WTC11 (cell line): ENCODE measurements at regions not wholly inside any gene's neighbourhood (a gene's known extent, or its start where the extent isn't known, plus 50 kb on each side); places are given as distances from the start of the nearest gene placed in this dataset.

Experiments
- ATAC-seq: fragments of 200-7000 bp; cut with Tn5 transposase; 2 replicates; pipeline ENCODE4 v1.10.0; 2021; ENCODE audit warnings: mild to moderate bottlenecking, moderate library complexity
- CTCF ChIA-PET: fragments of 300-600 bp; sonication (Branson Sonifier 250); formaldehyde crosslinking; loops from one replicate; lab custom pipeline; 2021; ENCODE audit warnings: antibody characterized with exemption; lab: Charles Lee
- POLR2A ChIA-PET: fragments of 350-600 bp; sonication (Branson Sonifier 250); formaldehyde crosslinking; loops from one replicate; lab custom pipeline; 2021; ENCODE audit warnings: antibody characterized with exemption; lab: Charles Lee
- DNase-seq: peaks from one replicate; pipeline ENCODE4 v3.0.0; 2021; ENCODE audit warnings: low spot score
- H3K27ac Mint-ChIP-seq: 2 replicates; pipeline ENCODE4 v1.8.0; 2021; ENCODE audit warnings: mixed read lengths
- H3K27me3 Mint-ChIP-seq: 2 replicates; pipeline ENCODE4 v1.8.0; 2021; ENCODE audit warnings: low read depth, mild to moderate bottlenecking, moderate library complexity, mixed read lengths
- H3K36me3 Mint-ChIP-seq: 2 replicates; pipeline ENCODE4 v1.8.0; 2021; ENCODE audit warnings: mixed read lengths
- H3K4me1 Mint-ChIP-seq: 2 replicates; pipeline ENCODE4 v1.8.0; 2022; ENCODE audit warnings: mixed read lengths
- H3K4me3 Mint-ChIP-seq: 2 replicates; pipeline ENCODE4 v1.8.0; 2021; ENCODE audit warnings: mild to moderate bottlenecking, moderate library complexity, mixed read lengths
- H3K9me3 Mint-ChIP-seq: 2 replicates; pipeline ENCODE4 v1.8.0; 2021; ENCODE audit warnings: mixed read lengths
- ATF1 ChIP-seq: sonication (generic); formaldehyde crosslinking; IDR thresholded peaks from 2 replicates; pipeline ENCODE4 v1.8.1; 2023; ENCODE audit warnings: mild to moderate bottlenecking, moderate library complexity, missing genetic modification reagents
- FOXJ3 ChIP-seq: sonication (generic); formaldehyde crosslinking; IDR thresholded peaks from 2 replicates; pipeline ENCODE4 v1.9.0; 2021; ENCODE audit warnings: missing genetic modification reagents, mild to moderate bottlenecking, borderline replicate concordance
- FOXP1 ChIP-seq: sonication (generic); formaldehyde crosslinking; IDR thresholded peaks from 2 replicates; pipeline ENCODE4 v1.8.0; 2022; ENCODE audit warnings: missing genetic modification reagents, mild to moderate bottlenecking, moderate library complexity, borderline replicate concordance
- GABPB1 ChIP-seq: sonication (generic); formaldehyde crosslinking; IDR thresholded peaks from 2 replicates; pipeline ENCODE4 v1.8.1; 2023; ENCODE audit warnings: mild to moderate bottlenecking, missing genetic modification reagents
- GTF2I ChIP-seq: fragments of 250-450 bp; sonication (Bioruptor Pico); conservative IDR thresholded peaks from 2 replicates; pipeline ENCODE4 v1.4.0; 2021; ENCODE audit warnings: mild to moderate bottlenecking
- HMGA2 ChIP-seq: fragments of 250-450 bp; sonication (Bioruptor Pico); IDR thresholded peaks from 2 replicates; pipeline ENCODE4 v1.4.0; 2021; ENCODE audit warnings: mild to moderate bottlenecking, moderate library complexity
- NFE2L1 ChIP-seq: sonication (generic); formaldehyde crosslinking; IDR thresholded peaks from 2 replicates; pipeline ENCODE4 v1.8.1; 2023; ENCODE audit warnings: missing genetic modification reagents
- OVOL2 ChIP-seq: fragments of 250-450 bp; sonication (Bioruptor Pico); IDR thresholded peaks from 2 replicates; pipeline ENCODE4 v1.9.0; 2021; ENCODE audit warnings: mild to moderate bottlenecking, borderline replicate concordance
- PRRX2 ChIP-seq: fragments of 250-450 bp; sonication (Bioruptor Pico); IDR thresholded peaks from 2 replicates; pipeline ENCODE4 v1.8.0; 2021; ENCODE audit warnings: mild to moderate bottlenecking
- ZNF263 ChIP-seq: sonication (generic); formaldehyde crosslinking; IDR thresholded peaks from 2 replicates; pipeline ENCODE4 v1.8.1; 2022; ENCODE audit warnings: low read depth, mild to moderate bottlenecking, moderate library complexity, missing genetic modification reagents
- ZNF416 ChIP-seq: fragments of 250-450 bp; sonication (Bioruptor Pico); IDR thresholded peaks from 2 replicates; pipeline ENCODE4 v1.9.0; 2021; ENCODE audit warnings: mild to moderate bottlenecking, inconsistent platforms
- ZNF671 ChIP-seq: fragments of 250-450 bp; sonication (Bioruptor Pico); IDR thresholded peaks from 2 replicates; pipeline ENCODE4 v1.8.0; 2021; ENCODE audit warnings: mild to moderate bottlenecking
- TF ChIP-seq, protein P1 (sequence below): sonication (generic); formaldehyde crosslinking; IDR thresholded peaks from 2 replicates; pipeline ENCODE4 v1.8.0; 2022; ENCODE audit warnings: mild to moderate bottlenecking, missing genetic modification reagents
- TF ChIP-seq, protein P2 (sequence below): sonication (generic); formaldehyde crosslinking; IDR thresholded peaks from 2 replicates; pipeline ENCODE4 v1.8.1; 2023; ENCODE audit warnings: mild to moderate bottlenecking, missing genetic modification reagents, moderate library complexity
- TF ChIP-seq, protein P3 (sequence below): sonication (generic); formaldehyde crosslinking; IDR thresholded peaks from 2 replicates; pipeline ENCODE4 v1.8.1; 2022; ENCODE audit warnings: low read depth, mild to moderate bottlenecking, moderate library complexity, missing genetic modification reagents, borderline replicate concordance
- TF ChIP-seq, protein P4 (sequence below): sonication (generic); formaldehyde crosslinking; IDR thresholded peaks from 2 replicates; pipeline ENCODE4 v1.8.0; 2023; ENCODE audit warnings: mild to moderate bottlenecking, missing genetic modification reagents
- TF ChIP-seq, protein P5 (sequence below): sonication (generic); formaldehyde crosslinking; IDR thresholded peaks from 2 replicates; pipeline ENCODE4 v1.8.0; 2022; ENCODE audit warnings: mild to moderate bottlenecking, missing genetic modification reagents
- TF ChIP-seq, protein P6 (sequence below): sonication (generic); formaldehyde crosslinking; conservative IDR thresholded peaks from 2 replicates; pipeline ENCODE4 v1.8.1; 2023; ENCODE audit warnings: mild to moderate bottlenecking, low read depth, missing genetic modification reagents, moderate library complexity
- TF ChIP-seq, protein P7 (sequence below): fragments of 250-450 bp; sonication (Bioruptor Pico); conservative IDR thresholded peaks from 2 replicates; pipeline ENCODE4 v1.9.0; 2021; ENCODE audit warnings: mild to moderate bottlenecking

DNA sequence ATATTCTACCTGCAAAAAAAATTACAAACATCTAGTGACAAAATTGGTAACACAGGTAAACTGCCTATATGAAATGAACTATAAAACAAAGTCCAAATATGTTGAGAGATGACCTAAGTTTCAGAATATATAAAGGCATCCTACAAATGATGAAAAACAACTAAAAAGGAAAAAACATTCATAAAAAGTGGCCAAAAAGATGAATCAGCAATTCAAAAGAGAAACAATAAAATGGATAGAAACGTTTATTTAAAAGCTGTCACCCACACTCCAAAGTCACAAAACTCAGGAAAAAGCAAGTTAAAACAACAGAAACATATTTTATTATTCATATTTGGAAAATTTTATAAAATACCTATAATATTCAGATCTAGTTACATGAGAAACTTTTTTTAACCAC is 106.5 kb upstream of the DCN start (continued):
- TF ChIP-seq, protein P1, sequence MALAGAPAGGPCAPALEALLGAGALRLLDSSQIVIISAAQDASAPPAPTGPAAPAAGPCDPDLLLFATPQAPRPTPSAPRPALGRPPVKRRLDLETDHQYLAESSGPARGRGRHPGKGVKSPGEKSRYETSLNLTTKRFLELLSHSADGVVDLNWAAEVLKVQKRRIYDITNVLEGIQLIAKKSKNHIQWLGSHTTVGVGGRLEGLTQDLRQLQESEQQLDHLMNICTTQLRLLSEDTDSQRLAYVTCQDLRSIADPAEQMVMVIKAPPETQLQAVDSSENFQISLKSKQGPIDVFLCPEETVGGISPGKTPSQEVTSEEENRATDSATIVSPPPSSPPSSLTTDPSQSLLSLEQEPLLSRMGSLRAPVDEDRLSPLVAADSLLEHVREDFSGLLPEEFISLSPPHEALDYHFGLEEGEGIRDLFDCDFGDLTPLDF (CRISPR knock-in tag) = no peak
- no peak for TF ChIP-seq OVOL2 (CRISPR knock-in tag)
- TF ChIP-seq, all 79 proteins: peak for 0

DNA sequence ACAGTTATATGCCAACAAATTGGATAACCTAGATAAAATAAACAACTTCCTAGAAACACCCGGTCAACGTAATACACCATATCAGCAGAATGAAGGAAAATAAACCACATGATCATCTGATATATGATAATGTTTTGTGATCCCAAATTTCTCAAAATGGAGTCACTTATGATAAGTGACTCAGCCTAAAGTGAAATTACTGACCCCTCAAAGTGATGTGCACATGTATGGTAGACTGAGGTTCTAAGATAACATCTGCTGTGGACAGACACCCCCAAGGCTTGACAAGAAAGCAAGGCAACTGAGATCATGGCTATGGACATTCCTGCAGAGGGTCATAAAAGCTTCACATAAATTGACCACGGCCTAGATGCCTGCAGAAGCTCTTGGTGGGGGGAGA is 105.1 kb upstream of the DCN start:
- Mint-ChIP-seq H3K36me3 (no peaks in the 10 kb centered on the region), H3K4me1 (peaks cover 2% of the 10 kb centered on the region), H3K27ac (no peak overlapping the region)
- POLR2A ChIA-PET = no interaction called here
- no peak for TF ChIP-seq ZNF671 (CRISPR knock-in tag)
- TF ChIP-seq NFE2L1 (CRISPR knock-in tag) = no peak
- TF ChIP-seq, all 79 proteins: peak for 0
- H3K9me3 Mint-ChIP-seq = no peaks in the 10 kb centered on the region
- H3K4me3 Mint-ChIP-seq = no peak overlapping the region
- ATAC-seq = no peak
- H3K27me3 Mint-ChIP-seq = no peaks in the 10 kb centered on the region
- CTCF ChIA-PET = no interaction called here
- no peak for DNase-seq

DNA sequence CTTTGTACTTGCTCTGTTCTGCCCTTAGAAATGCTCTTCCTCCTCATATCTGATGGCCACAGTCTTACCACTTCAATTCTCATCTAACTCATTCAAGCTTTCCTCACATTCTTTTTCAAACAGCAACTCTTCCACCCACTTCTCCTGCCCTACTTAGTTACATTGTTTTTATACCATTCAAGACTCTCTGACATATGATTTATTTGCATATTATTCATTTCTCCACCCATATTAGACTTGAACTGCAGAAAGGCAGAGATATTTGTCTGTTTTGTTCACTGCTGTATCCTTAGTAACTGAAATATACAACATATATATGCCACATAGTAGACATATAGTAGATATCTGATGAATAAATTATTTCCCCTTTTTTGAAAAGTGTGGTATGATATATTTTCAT is 95.5 kb upstream of the DCN start:
- H3K36me3 Mint-ChIP-seq = no peaks in the 10 kb centered on the region
- no peak overlapping the region for H3K27ac Mint-ChIP-seq
- H3K9me3 Mint-ChIP-seq = peaks cover 4% of the 10 kb centered on the region; the same call in 1 of the 2 replicates
- ChIA-PET POLR2A (no interaction called here), CTCF (no interaction called here)
- no peak overlapping the region for H3K4me3 Mint-ChIP-seq
- peaks cover 35% of the 10 kb centered on the region for H3K4me1 Mint-ChIP-seq
- no peak for ATAC-seq
- no peak for DNase-seq
- H3K27me3 Mint-ChIP-seq = no peaks in the 10 kb centered on the region
- TF ChIP-seq, protein P2, sequence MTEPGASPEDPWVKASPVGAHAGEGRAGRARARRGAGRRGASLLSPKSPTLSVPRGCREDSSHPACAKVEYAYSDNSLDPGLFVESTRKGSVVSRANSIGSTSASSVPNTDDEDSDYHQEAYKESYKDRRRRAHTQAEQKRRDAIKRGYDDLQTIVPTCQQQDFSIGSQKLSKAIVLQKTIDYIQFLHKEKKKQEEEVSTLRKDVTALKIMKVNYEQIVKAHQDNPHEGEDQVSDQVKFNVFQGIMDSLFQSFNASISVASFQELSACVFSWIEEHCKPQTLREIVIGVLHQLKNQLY (CRISPR knock-in tag) = no peak
- TF ChIP-seq, protein P3, sequence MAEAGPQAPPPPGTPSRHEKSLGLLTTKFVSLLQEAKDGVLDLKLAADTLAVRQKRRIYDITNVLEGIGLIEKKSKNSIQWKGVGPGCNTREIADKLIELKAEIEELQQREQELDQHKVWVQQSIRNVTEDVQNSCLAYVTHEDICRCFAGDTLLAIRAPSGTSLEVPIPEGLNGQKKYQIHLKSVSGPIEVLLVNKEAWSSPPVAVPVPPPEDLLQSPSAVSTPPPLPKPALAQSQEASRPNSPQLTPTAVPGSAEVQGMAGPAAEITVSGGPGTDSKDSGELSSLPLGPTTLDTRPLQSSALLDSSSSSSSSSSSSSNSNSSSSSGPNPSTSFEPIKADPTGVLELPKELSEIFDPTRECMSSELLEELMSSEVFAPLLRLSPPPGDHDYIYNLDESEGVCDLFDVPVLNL = no peak
- TF ChIP-seq, protein P4, sequence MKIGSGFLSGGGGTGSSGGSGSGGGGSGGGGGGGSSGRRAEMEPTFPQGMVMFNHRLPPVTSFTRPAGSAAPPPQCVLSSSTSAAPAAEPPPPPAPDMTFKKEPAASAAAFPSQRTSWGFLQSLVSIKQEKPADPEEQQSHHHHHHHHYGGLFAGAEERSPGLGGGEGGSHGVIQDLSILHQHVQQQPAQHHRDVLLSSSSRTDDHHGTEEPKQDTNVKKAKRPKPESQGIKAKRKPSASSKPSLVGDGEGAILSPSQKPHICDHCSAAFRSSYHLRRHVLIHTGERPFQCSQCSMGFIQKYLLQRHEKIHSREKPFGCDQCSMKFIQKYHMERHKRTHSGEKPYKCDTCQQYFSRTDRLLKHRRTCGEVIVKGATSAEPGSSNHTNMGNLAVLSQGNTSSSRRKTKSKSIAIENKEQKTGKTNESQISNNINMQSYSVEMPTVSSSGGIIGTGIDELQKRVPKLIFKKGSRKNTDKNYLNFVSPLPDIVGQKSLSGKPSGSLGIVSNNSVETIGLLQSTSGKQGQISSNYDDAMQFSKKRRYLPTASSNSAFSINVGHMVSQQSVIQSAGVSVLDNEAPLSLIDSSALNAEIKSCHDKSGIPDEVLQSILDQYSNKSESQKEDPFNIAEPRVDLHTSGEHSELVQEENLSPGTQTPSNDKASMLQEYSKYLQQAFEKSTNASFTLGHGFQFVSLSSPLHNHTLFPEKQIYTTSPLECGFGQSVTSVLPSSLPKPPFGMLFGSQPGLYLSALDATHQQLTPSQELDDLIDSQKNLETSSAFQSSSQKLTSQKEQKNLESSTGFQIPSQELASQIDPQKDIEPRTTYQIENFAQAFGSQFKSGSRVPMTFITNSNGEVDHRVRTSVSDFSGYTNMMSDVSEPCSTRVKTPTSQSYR = no peak
- TF ChIP-seq, protein P5, sequence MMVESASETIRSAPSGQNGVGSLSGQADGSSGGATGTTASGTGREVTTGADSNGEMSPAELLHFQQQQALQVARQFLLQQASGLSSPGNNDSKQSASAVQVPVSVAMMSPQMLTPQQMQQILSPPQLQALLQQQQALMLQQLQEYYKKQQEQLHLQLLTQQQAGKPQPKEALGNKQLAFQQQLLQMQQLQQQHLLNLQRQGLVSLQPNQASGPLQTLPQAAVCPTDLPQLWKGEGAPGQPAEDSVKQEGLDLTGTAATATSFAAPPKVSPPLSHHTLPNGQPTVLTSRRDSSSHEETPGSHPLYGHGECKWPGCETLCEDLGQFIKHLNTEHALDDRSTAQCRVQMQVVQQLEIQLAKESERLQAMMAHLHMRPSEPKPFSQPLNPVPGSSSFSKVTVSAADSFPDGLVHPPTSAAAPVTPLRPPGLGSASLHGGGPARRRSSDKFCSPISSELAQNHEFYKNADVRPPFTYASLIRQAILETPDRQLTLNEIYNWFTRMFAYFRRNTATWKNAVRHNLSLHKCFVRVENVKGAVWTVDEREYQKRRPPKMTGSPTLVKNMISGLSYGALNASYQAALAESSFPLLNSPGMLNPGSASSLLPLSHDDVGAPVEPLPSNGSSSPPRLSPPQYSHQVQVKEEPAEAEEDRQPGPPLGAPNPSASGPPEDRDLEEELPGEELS = no peak
- TF ChIP-seq, protein P6, sequence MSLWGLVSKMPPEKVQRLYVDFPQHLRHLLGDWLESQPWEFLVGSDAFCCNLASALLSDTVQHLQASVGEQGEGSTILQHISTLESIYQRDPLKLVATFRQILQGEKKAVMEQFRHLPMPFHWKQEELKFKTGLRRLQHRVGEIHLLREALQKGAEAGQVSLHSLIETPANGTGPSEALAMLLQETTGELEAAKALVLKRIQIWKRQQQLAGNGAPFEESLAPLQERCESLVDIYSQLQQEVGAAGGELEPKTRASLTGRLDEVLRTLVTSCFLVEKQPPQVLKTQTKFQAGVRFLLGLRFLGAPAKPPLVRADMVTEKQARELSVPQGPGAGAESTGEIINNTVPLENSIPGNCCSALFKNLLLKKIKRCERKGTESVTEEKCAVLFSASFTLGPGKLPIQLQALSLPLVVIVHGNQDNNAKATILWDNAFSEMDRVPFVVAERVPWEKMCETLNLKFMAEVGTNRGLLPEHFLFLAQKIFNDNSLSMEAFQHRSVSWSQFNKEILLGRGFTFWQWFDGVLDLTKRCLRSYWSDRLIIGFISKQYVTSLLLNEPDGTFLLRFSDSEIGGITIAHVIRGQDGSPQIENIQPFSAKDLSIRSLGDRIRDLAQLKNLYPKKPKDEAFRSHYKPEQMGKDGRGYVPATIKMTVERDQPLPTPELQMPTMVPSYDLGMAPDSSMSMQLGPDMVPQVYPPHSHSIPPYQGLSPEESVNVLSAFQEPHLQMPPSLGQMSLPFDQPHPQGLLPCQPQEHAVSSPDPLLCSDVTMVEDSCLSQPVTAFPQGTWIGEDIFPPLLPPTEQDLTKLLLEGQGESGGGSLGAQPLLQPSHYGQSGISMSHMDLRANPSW = no peak
- TF ChIP-seq ZNF416 (CRISPR knock-in tag) (no peak), GABPB1 (CRISPR knock-in tag) (no peak), PRRX2 (CRISPR knock-in tag) (no peak), ATF1 (no peak), ZNF263 (CRISPR knock-in tag) (no peak), OVOL2 (CRISPR knock-in tag) (no peak), FOXP1 (CRISPR knock-in tag) (no peak), FOXJ3 (CRISPR knock-in tag) (no peak), HMGA2 (CRISPR knock-in tag) (no peak), GTF2I (CRISPR knock-in tag) (no peak)
- TF ChIP-seq, protein P7, sequence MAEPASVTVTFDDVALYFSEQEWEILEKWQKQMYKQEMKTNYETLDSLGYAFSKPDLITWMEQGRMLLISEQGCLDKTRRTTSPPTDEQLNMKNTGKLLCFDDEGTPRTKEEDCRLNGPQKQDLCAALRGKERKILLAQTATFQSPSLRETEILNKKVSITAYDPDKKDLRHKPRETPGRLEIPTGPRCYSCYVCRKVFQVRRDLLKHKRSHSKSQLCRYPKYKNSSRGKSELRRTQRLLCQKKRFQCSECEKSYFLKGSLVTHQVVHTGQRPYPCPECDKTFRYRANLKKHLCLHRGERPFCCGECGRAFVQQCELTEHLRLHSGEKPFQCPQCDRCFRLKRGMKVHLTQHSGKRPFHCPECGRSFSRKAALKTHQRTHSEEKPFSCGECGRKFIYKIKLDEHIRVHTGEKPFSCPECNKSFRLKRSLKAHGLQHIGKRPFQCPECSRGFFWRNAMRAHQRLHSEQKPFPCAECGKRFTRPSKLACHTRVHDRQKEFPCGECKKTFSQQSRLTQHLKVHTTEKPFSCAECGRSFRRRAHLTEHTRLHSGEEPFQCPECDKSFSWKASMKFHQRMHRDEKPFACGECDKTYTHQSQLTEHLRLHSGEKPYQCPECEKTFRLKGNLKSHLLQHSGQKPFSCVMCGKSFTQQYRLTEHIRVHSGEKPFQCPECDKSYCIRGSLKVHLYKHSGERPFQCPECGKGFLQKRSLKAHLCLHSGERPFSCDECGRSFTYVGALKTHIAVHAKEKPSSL = no peak
